Forelimb muscle (tissue), 1 donor: ENCODE measurements at regions not wholly inside any gene's neighbourhood (a gene's known extent, or its start where the extent isn't known, plus 50 kb on each side); places are given as distances from the start of the nearest gene placed in this dataset.
"Not testable (repeated sequence)": the region's sequence is repeated elsewhere in the genome, so short reads cannot be mapped to it uniquely, and the experiment has no call there.

Experiments
- DNase-seq: peaks from one replicate; pipeline ENCODE4 v3.0.0-alpha.2; 2013; ENCODE audit warnings: low read depth

GRCh38 chr4:52157071-52157470 lies 106.0 kb downstream of the SPATA18 start:
- DNase-seq = not testable (repeated sequence)

- DNase-seq = peak; percentile 34
Measured at GRCh38 chr4:52157641-52158316, 106.7 kb downstream of the SPATA18 start.

- no peak for DNase-seq
Measured at GRCh38 chr4:52160859-52161258, 109.8 kb downstream of the SPATA18 start.

- DNase-seq = no peak
Measured at GRCh38 chr4:52164116-52164515, 113.0 kb downstream of the SPATA18 start.

- no peak for DNase-seq
Measured at GRCh38 chr4:52172166-52172565, 121.1 kb downstream of the SPATA18 start.

GRCh38 chr4:52173470-52174045 lies 122.5 kb downstream of the SPATA18 start:
- DNase-seq = no peak

GRCh38 chr4:52187603-52188002 lies 136.5 kb downstream of the SPATA18 start:
- no peak for DNase-seq

- no peak for DNase-seq
Measured at GRCh38 chr4:52192001-52192400, 140.9 kb downstream of the SPATA18 start.

GRCh38 chr4:52192721-52193135 lies 141.6 kb downstream of the SPATA18 start:
- no peak for DNase-seq

GRCh38 chr4:52195869-52196268 lies 144.8 kb downstream of the SPATA18 start:
- no peak for DNase-seq

GRCh38 chr4:52196606-52197130 lies 145.6 kb downstream of the SPATA18 start:
- no peak for DNase-seq

- DNase-seq = peak; percentile 78
Measured at GRCh38 chr4:52197306-52197705, 146.2 kb downstream of the SPATA18 start.

- DNase-seq = peak; percentile 87
Measured at GRCh38 chr4:52198294-52198693, 147.2 kb downstream of the SPATA18 start.

GRCh38 chr4:52199574-52200338 lies 148.7 kb downstream of the SPATA18 start:
- no peak for DNase-seq

GRCh38 chr4:52200339-52200725 lies 149.2 kb downstream of the SPATA18 start:
- DNase-seq = no peak

GRCh38 chr4:52201715-52202114 lies 150.6 kb downstream of the SPATA18 start:
- DNase-seq = no peak

- DNase-seq = no peak
Measured at GRCh38 chr4:52202251-52202779, 151.2 kb downstream of the SPATA18 start.

- no peak for DNase-seq
Measured at GRCh38 chr4:52202931-52203330, 151.8 kb downstream of the SPATA18 start.

- DNase-seq = no peak
Measured at GRCh38 chr4:52203351-52203750, 152.2 kb downstream of the SPATA18 start.

GRCh38 chr4:52204921-52205320 lies 153.8 kb downstream of the SPATA18 start:
- DNase-seq = no peak

- DNase-seq = not testable (repeated sequence)
Measured at GRCh38 chr4:52207146-52207545, 156.0 kb downstream of the SPATA18 start.

GRCh38 chr4:52212702-52213101 lies 161.6 kb downstream of the SPATA18 start:
- DNase-seq = peak; percentile 86
